ENCODE measurements at regions not wholly inside any gene's neighbourhood (a gene's known extent, or its start where the extent isn't known, plus 50 kb on each side); places are given as distances from the start of the nearest gene placed in this dataset.

DNA sequence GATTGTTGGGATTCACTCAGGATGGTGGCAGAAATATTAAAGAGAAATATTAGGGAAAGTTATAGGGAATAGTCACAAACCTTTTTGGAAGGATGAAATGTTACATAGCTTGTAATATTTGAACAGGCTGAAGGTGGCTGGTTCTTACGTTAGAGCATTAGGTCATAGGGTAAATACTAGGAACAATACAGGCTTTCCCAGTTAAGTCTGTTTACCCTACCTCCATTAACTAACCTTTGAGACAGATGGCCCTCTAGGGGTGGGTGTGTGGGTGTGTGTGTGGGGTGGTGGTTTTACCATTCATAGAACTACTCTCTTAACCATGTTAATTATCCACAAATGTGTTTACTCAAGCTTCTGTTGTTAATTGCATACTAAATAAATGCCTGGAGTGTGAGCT is 94.3 kb upstream of the STK32A start:
- TF ChIP-seq POU6F1 (CRISPR knock-in tag; IDR thresholded peaks at IDR 0.05; ENCODE audit: borderline replicate concordance, low read depth) (no peak), RARB (CRISPR knock-in tag; IDR thresholded peaks at IDR 0.05) (no peak), ZNF70 (CRISPR knock-in tag; IDR thresholded peaks at IDR 0.05) (no peak)

All from SK-N-SH treated with all-trans-retinoic acid at 6 μM for 48 hours (cell line).